Peyer's patch (tissue), 4 donors: ENCODE measurements at regions not wholly inside any gene's neighbourhood (a gene's known extent, or its start where the extent isn't known, plus 50 kb on each side); places are given as distances from the start of the nearest gene placed in this dataset.
A peak's percentile ranks its signal among the peaks of the same experiment; 100 is the strongest.

Experiments
- DNase-seq, 3 donors: peaks; one replicate each; pipeline ENCODE4 v3.0.0-alpha.2; 2017 to 2019
- H3K27ac ChIP-seq, 4 donors: fragments of 200-600 bp; sonication (generic); one replicate each; pipeline ENCODE4 v1.5.1; 2016 to 2019
- H3K27me3 ChIP-seq, 2 donors: fragments of 200-600 bp; sonication (generic); one replicate each; pipeline ENCODE4 v1.5.1; 2019
- H3K36me3 ChIP-seq, 3 donors: fragments of 200-600 bp; sonication (generic); one replicate each; pipeline ENCODE4 v1.5.1; 2016 to 2019
- H3K4me1 ChIP-seq, 4 donors: fragments of 200-600 bp; sonication (generic); one replicate each; pipeline ENCODE4 v1.5.1; 2016 to 2019
- H3K4me3 ChIP-seq, 4 donors: fragments of 200-600 bp; sonication (generic); 1 replicate in 3 of 4; 2 replicates in 1 of 4; pipeline ENCODE4 v1.5.1; 2016 to 2019; ENCODE audit warnings: mild to moderate bottlenecking in 1 of 4
- H3K9me3 ChIP-seq, 4 donors: fragments of 200-600 bp; sonication (generic); one replicate each; pipeline ENCODE4 v1.5.1; 2016 to 2019; ENCODE audit warnings: mild to moderate bottlenecking in 1 of 4
- CTCF ChIP-seq, 6 experiments: fragments of 450-650 bp in 4 of 6; fragments of 200-600 bp in 2 of 6; sonication (generic) in 1 of 6; IDR thresholded peaks; one replicate each; pipeline ENCODE4 v1.5.1; 2017 to 2019; ENCODE audit warnings: antibody characterized with exemption in 6 of 6, mild to moderate bottlenecking in 3 of 6, moderate library complexity in 1 of 6
- POLR2A ChIP-seq, 2 donors: fragments of 450-650 bp; IDR thresholded peaks; one replicate each; pipeline ENCODE4 v1.5.1; 2017; ENCODE audit warnings: antibody characterized with exemption in 2 of 2, mild to moderate bottlenecking in 2 of 2, moderate library complexity in 2 of 2

GRCh38 chr4:170610434-170610833 lies 520.7 kb upstream of the AADAT start:
- TF ChIP-seq CTCF (IDR thresholded peaks at IDR 0.05) (no peak), POLR2A (IDR thresholded peaks at IDR 0.05) (no peak)
- no peaks in the 10 kb centered on the region for H3K4me1 ChIP-seq
- H3K27ac ChIP-seq: no peak overlapping the region
- no peaks in the 10 kb centered on the region for H3K9me3 ChIP-seq
- H3K4me3 ChIP-seq: no peak overlapping the region
- no peaks in the 10 kb centered on the region for H3K27me3 ChIP-seq
- no peaks in the 10 kb centered on the region for H3K36me3 ChIP-seq
- DNase-seq: no peak

GRCh38 chr4:170599894-170600293 lies 510.1 kb upstream of the AADAT start:
- Histone ChIP-seq H3K27me3 (no peaks in the 10 kb centered on the region), H3K36me3 (no peaks in the 10 kb centered on the region), H3K4me3 (no peak overlapping the region), H3K4me1 (no peaks in the 10 kb centered on the region), H3K27ac (no peak overlapping the region), H3K9me3 (no peaks in the 10 kb centered on the region)
- no peak for DNase-seq
- TF ChIP-seq CTCF (IDR thresholded peaks at IDR 0.05) (no peak), POLR2A (IDR thresholded peaks at IDR 0.05) (no peak)

- Histone ChIP-seq H3K36me3 (no peaks in the 10 kb centered on the region), H3K27me3 (no peaks in the 10 kb centered on the region), H3K27ac (no peak overlapping the region), H3K9me3 (no peaks in the 10 kb centered on the region), H3K4me3 (no peak overlapping the region), H3K4me1 (no peaks in the 10 kb centered on the region)
- TF ChIP-seq CTCF (IDR thresholded peaks at IDR 0.05) (no peak), POLR2A (IDR thresholded peaks at IDR 0.05) (no peak)
- DNase-seq: no peak
Measured at GRCh38 chr4:170591076-170591475, 501.3 kb upstream of the AADAT start.

GRCh38 chr4:170589597-170590191 lies 499.9 kb upstream of the AADAT start:
- no peak for DNase-seq

GRCh38 chr4:170581969-170582368 lies 492.2 kb upstream of the AADAT start:
- TF ChIP-seq POLR2A (IDR thresholded peaks at IDR 0.05): no peak
- no peak for TF ChIP-seq CTCF (IDR thresholded peaks at IDR 0.05)
- H3K36me3 ChIP-seq: no peaks in the 10 kb centered on the region
- no peaks in the 10 kb centered on the region for H3K27me3 ChIP-seq
- H3K4me1 ChIP-seq: no peaks in the 10 kb centered on the region
- H3K4me3 ChIP-seq: no peak overlapping the region
- no peak overlapping the region for H3K27ac ChIP-seq
- DNase-seq: no peak
- H3K9me3 ChIP-seq: no peaks in the 10 kb centered on the region

More at GRCh38 chr4:170589597-170590191, 499.9 kb upstream of the AADAT start:
- no peaks in the 10 kb centered on the region for H3K9me3 ChIP-seq
- H3K36me3 ChIP-seq: no peaks in the 10 kb centered on the region
- H3K27me3 ChIP-seq: no peaks in the 10 kb centered on the region
- no peak for TF ChIP-seq POLR2A (IDR thresholded peaks at IDR 0.05)
- peak in 3 of 6 experiments; percentile 64 to 77 (median 75) for TF ChIP-seq CTCF (IDR thresholded peaks at IDR 0.05)
- H3K4me3 ChIP-seq: no peak overlapping the region
- no peak overlapping the region for H3K27ac ChIP-seq
- H3K4me1 ChIP-seq: no peaks in the 10 kb centered on the region

GRCh38 chr4:170581322-170581721 lies 491.6 kb upstream of the AADAT start:
- Histone ChIP-seq H3K9me3 (no peaks in the 10 kb centered on the region), H3K27me3 (no peaks in the 10 kb centered on the region), H3K27ac (no peak overlapping the region), H3K36me3 (no peaks in the 10 kb centered on the region), H3K4me1 (no peaks in the 10 kb centered on the region), H3K4me3 (no peak overlapping the region)
- peak in 1 of 3 donors; percentile 44 for DNase-seq
- TF ChIP-seq POLR2A (IDR thresholded peaks at IDR 0.05) (no peak), CTCF (IDR thresholded peaks at IDR 0.05) (no peak)
